22Rv1 (cell line): ENCODE measurements at regions not wholly inside any gene's neighbourhood (a gene's known extent, or its start where the extent isn't known, plus 50 kb on each side); places are given as distances from the start of the nearest gene placed in this dataset.

Experiments used
- ZFX ChIP-seq: fragments of 450-650 bp; IDR thresholded peaks from 2 replicates; pipeline ENCODE4 v1.6.1; 2017; ENCODE audit warnings: antibody characterized with exemption, borderline replicate concordance
- TF ChIP-seq, protein P1 (sequence below): fragments of 450-650 bp; IDR thresholded peaks from 2 replicates; pipeline ENCODE4 v1.5.1; 2017; ENCODE audit warnings: mild to moderate bottlenecking

- TF ChIP-seq ZFX: no peak
- TF ChIP-seq, protein P1, sequence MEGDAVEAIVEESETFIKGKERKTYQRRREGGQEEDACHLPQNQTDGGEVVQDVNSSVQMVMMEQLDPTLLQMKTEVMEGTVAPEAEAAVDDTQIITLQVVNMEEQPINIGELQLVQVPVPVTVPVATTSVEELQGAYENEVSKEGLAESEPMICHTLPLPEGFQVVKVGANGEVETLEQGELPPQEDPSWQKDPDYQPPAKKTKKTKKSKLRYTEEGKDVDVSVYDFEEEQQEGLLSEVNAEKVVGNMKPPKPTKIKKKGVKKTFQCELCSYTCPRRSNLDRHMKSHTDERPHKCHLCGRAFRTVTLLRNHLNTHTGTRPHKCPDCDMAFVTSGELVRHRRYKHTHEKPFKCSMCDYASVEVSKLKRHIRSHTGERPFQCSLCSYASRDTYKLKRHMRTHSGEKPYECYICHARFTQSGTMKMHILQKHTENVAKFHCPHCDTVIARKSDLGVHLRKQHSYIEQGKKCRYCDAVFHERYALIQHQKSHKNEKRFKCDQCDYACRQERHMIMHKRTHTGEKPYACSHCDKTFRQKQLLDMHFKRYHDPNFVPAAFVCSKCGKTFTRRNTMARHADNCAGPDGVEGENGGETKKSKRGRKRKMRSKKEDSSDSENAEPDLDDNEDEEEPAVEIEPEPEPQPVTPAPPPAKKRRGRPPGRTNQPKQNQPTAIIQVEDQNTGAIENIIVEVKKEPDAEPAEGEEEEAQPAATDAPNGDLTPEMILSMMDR: no peak
These were observed 170.8 kb upstream of the ASIC2 start for GRCh38 chr17:33463887-33464286.
